ENCODE measurements at regions not wholly inside any gene's neighbourhood (a gene's known extent, or its start where the extent isn't known, plus 50 kb on each side); places are given as distances from the start of the nearest gene placed in this dataset.

DNA sequence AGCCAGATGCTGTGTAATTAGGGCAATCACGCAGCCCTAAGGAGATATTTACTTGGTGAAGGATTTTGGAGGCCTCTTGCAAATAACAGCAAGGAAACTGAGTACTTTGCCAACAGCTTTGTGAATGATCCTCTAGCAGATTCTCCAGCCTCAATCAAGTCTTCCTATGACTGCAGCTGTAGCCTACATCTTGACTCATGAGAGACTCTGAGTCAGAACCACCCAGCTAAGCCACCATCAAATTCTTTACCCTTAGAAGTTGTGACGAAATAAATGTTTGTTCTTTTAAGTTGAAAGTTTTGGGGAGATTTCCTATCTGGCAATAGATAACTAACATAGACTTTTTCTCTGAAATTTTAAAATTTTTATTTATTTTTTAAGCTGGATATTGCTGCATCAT lies 237.6 kb upstream of the CCNH start:
- TF ChIP-seq EP300 (IDR thresholded peaks at IDR 0.05; ENCODE audit: borderline replicate concordance in 1 of 2, control insufficient read depth in 1 of 2, low read depth in 2 of 2, low read length in 2 of 2) (no peak), CTCF (IDR thresholded peaks at IDR 0.05 in 2 of 3, conservative IDR thresholded peaks at IDR 0.05 in 1 of 3; ENCODE audit: control insufficient read depth in 2 of 3, extremely low read depth in 1 of 3, insufficient read depth in 1 of 3, low read depth in 3 of 3, low read length in 3 of 3) (no peak), ESRRA (IDR thresholded peaks at IDR 0.05; ENCODE audit: low read length) (no peak), ASH2L (IDR thresholded peaks at IDR 0.05; ENCODE audit: borderline replicate concordance, low read depth) (no peak), EZH2 (IDR thresholded peaks at IDR 0.05; ENCODE audit: borderline replicate concordance, control insufficient read depth, low read depth, low read length) (no peak), CEBPB (IDR thresholded peaks at IDR 0.05; ENCODE audit: borderline replicate concordance in 1 of 2, low read depth in 2 of 2, low read length in 2 of 2) (no peak), POLR2AphosphoS5 (IDR thresholded peaks at IDR 0.05; ENCODE audit: low read length) (no peak), ZNF207 (IDR thresholded peaks at IDR 0.05; ENCODE audit: borderline replicate concordance) (no peak), NBN (IDR thresholded peaks at IDR 0.05) (no peak), POLR2A (IDR thresholded peaks at IDR 0.05; ENCODE audit: low read depth, low read length) (no peak), RFX5 (IDR thresholded peaks at IDR 0.05; ENCODE audit: low read depth, low read length) (no peak), TAF1 (IDR thresholded peaks at IDR 0.05; ENCODE audit: borderline replicate concordance, low read depth, low read length) (no peak)
- TF ChIP-seq, protein P1, sequence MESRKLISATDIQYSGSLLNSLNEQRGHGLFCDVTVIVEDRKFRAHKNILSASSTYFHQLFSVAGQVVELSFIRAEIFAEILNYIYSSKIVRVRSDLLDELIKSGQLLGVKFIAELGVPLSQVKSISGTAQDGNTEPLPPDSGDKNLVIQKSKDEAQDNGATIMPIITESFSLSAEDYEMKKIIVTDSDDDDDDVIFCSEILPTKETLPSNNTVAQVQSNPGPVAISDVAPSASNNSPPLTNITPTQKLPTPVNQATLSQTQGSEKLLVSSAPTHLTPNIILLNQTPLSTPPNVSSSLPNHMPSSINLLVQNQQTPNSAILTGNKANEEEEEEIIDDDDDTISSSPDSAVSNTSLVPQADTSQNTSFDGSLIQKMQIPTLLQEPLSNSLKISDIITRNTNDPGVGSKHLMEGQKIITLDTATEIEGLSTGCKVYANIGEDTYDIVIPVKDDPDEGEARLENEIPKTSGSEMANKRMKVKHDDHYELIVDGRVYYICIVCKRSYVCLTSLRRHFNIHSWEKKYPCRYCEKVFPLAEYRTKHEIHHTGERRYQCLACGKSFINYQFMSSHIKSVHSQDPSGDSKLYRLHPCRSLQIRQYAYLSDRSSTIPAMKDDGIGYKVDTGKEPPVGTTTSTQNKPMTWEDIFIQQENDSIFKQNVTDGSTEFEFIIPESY (IDR thresholded peaks at IDR 0.05): no peak
- TF ChIP-seq, protein P2, sequence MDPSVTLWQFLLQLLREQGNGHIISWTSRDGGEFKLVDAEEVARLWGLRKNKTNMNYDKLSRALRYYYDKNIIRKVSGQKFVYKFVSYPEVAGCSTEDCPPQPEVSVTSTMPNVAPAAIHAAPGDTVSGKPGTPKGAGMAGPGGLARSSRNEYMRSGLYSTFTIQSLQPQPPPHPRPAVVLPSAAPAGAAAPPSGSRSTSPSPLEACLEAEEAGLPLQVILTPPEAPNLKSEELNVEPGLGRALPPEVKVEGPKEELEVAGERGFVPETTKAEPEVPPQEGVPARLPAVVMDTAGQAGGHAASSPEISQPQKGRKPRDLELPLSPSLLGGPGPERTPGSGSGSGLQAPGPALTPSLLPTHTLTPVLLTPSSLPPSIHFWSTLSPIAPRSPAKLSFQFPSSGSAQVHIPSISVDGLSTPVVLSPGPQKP (IDR thresholded peaks at IDR 0.05; ENCODE audit: low read depth, low read length): no peak

Measured in GM12878 (cell line).